GM12878 (cell line): ENCODE measurements at regions not wholly inside any gene's neighbourhood (a gene's known extent, or its start where the extent isn't known, plus 50 kb on each side); places are given as distances from the start of the nearest gene placed in this dataset.

Source experiments
- ATAC-seq: fragments of 200-7000 bp; cut with Tn5 transposase; 3 replicates; pipeline ENCODE4 v1.9.1; 2020; ENCODE audit warnings: mild to moderate bottlenecking, moderate library complexity
- BruUV-seq: library from RNA; stranded (reverse); fragments of 400-500 nt; replicated peaks from 2 replicates; lab custom pipeline; 2021; lab: Mats Ljungman, UMichigan
- CTCF ChIA-PET: fragments of 300-600 bp; sonication (Branson Sonifier 250); formaldehyde crosslinking; extraction: SDS; loops from one replicate; lab custom pipeline; 2021; ENCODE audit warnings: inconsistent platforms; lab: Yijun Ruan, JAX
- POLR2A ChIA-PET: fragments of 350-600 bp; formaldehyde crosslinking; extraction: SDS; loops from one replicate; lab custom pipeline; 2021; ENCODE audit warnings: inconsistent platforms; lab: Charles Lee
- RAD21 ChIA-PET: fragments of 300-600 bp; sonication (Branson Sonifier 250); formaldehyde crosslinking; loops from one replicate; lab custom pipeline; 2023; ENCODE audit warnings: antibody characterized with exemption; ENCODE audit not compliant: unreplicated experiment; lab: Charles Lee
- SMC1A ChIA-PET: fragments of 300-600 bp; sonication (Branson Sonifier 250); formaldehyde crosslinking; loops from one replicate; lab custom pipeline; 2023; ENCODE audit not compliant: unreplicated experiment, uncharacterized antibody; lab: Charles Lee
- DNase-seq: peaks from one replicate; pipeline ENCODE4 v3.0.0-alpha.2; 2011; ENCODE audit warnings: low read depth, low spot score
- FAIRE-seq: peaks from 3 replicates; lab custom pipeline; 2011; peaks lifted over from hg19 to GRCh38; lab: Jason Lieb, UNC
- H2AFZ ChIP-seq: 2 replicates; pipeline ENCODE4 v1.6.0; 2011; ENCODE audit warnings: low read depth, low read length, control low read depth; ENCODE audit not compliant: control insufficient read depth
- H3K27ac ChIP-seq: 2 replicates; pipeline ENCODE4 v1.5.1; 2011; ENCODE audit warnings: control low read depth; ENCODE audit not compliant: control insufficient read depth, insufficient read depth
- H3K27me3 ChIP-seq, 2 experiments: replicated peaks in 1 of 2; 2 replicates each; pipeline versions ENCODE4 v1.6.0 to v1.6.1; 2011; ENCODE audit warnings: low read length in 1 of 2; ENCODE audit not compliant: control insufficient read depth in 2 of 2, insufficient read depth in 2 of 2
- H3K36me3 ChIP-seq, 2 experiments: 2 replicates each; pipeline ENCODE4 v1.5.1; 2011; ENCODE audit warnings: low read length in 1 of 2; ENCODE audit not compliant: control insufficient read depth in 2 of 2, insufficient read depth in 2 of 2
- H3K4me1 ChIP-seq: 2 replicates; pipeline ENCODE4 v1.6.1; 2011; ENCODE audit warnings: mild to moderate bottlenecking, low read length, moderate library complexity, mixed read lengths; ENCODE audit not compliant: control insufficient read depth, insufficient read depth
- H3K4me2 ChIP-seq: 2 replicates; pipeline ENCODE4 v1.6.0; 2011; ENCODE audit warnings: control low read depth; ENCODE audit not compliant: control insufficient read depth, insufficient read depth
- H3K4me3 ChIP-seq: fragments of 200-600 bp; sonication (generic); 2 replicates; pipeline ENCODE4 v1.5.1; 2016
- H3K79me2 ChIP-seq: 2 replicates; pipeline ENCODE4 v1.6.0; 2011; ENCODE audit warnings: low read length; ENCODE audit not compliant: control insufficient read depth, insufficient read depth
- H3K9ac ChIP-seq: 2 replicates; pipeline ENCODE4 v1.8.0; 2011; ENCODE audit warnings: low read length, control low read depth, mixed read lengths; ENCODE audit not compliant: control insufficient read depth, insufficient read depth
- H3K9me3 ChIP-seq: replicated peaks from 3 replicates; pipeline ENCODE4 v1.5.1; 2011; ENCODE audit warnings: mild to moderate bottlenecking, low read length; ENCODE audit not compliant: control insufficient read depth, insufficient read depth
- H4K20me1 ChIP-seq: 2 replicates; pipeline ENCODE4 v1.6.0; 2011; ENCODE audit not compliant: control insufficient read depth, insufficient read depth
- CBX3 ChIP-seq: fragments of 200-600 bp; sonication (generic); IDR thresholded peaks from 2 replicates; pipeline ENCODE4 v1.6.1; 2016; ENCODE audit warnings: low read depth, borderline replicate concordance
- CREM ChIP-seq: IDR thresholded peaks from 2 replicates; pipeline ENCODE4 v1.6.1; 2014; ENCODE audit warnings: antibody characterized with exemption, low read depth
- ESRRA ChIP-seq: IDR thresholded peaks from 2 replicates; pipeline ENCODE4 v1.6.1; 2012; ENCODE audit warnings: mild to moderate bottlenecking, low read length, improper control_type of control experiment
- MTA2 ChIP-seq: fragments of 450-650 bp; IDR thresholded peaks from 2 replicates; pipeline ENCODE4 v1.6.1; 2016; ENCODE audit warnings: low read depth, mild to moderate bottlenecking, moderate library complexity
- NFYA ChIP-seq: IDR thresholded peaks from 2 replicates; pipeline ENCODE4 v1.6.1; 2011; ENCODE audit warnings: low read depth, mild to moderate bottlenecking, low read length, improper control_type of control experiment, borderline replicate concordance
- PAX5 ChIP-seq: IDR thresholded peaks from 2 replicates; pipeline ENCODE4 v1.6.1; 2011; ENCODE audit warnings: low read depth, low read length, borderline replicate concordance
- RCOR1 ChIP-seq: conservative IDR thresholded peaks from 2 replicates; pipeline ENCODE4 v1.6.1; 2012; ENCODE audit warnings: low read depth, low read length, improper control_type of control experiment
- RELA ChIP-seq: fragments of 450-650 bp; IDR thresholded peaks from 2 replicates; pipeline ENCODE4 v1.8.0; 2014; ENCODE audit warnings: borderline replicate concordance; ENCODE audit not compliant: partially characterized antibody
- SMARCA5 ChIP-seq: fragments of 450-650 bp; IDR thresholded peaks from 2 replicates; pipeline ENCODE4 v1.6.1; 2017; ENCODE audit warnings: mild to moderate bottlenecking
- TARDBP ChIP-seq: IDR thresholded peaks from 2 replicates; pipeline ENCODE4 v1.6.1; 2016; ENCODE audit warnings: borderline replicate concordance
- ZNF274 ChIP-seq: IDR thresholded peaks from one replicate; pipeline ENCODE4 v1.8.0; 2011; ENCODE audit not compliant: insufficient read length, insufficient read depth
- WGBS: methylation state at CpG from one replicate; pipeline ENCODE4 v1.1.6; 2016; ENCODE audit warnings: low lambda C conversion rate; ENCODE audit not compliant: insufficient replicate concordance, insufficient coverage; ENCODE audit errors: missing lambda C conversion rate; 5-methylcytosine and 5-hydroxymethylcytosine counted together
- in situ Hi-C: fragments of 300-500 bp; cut with MboI; formaldehyde crosslinking; loops from 9 replicates; pipeline ENCODE4 v1.14.3; 2018; ENCODE audit warnings: mixed read lengths
- intact Hi-C: fragments of 100-400 bp; cut with micrococcal nuclease; formaldehyde crosslinking; loops from one replicate; pipeline ENCODE4 v1.14.2; 2022; ENCODE audit not compliant: unreplicated experiment
- TF ChIP-seq, protein P1 (sequence below): fragments of 150-350 bp; IDR thresholded peaks from 2 replicates; pipeline ENCODE4 v1.6.1; 2016; ENCODE audit warnings: low read depth, low read length
- TF ChIP-seq, protein P2 (sequence below): fragments of 150-350 bp; IDR thresholded peaks from 2 replicates; pipeline ENCODE4 v1.6.1; 2014; ENCODE audit warnings: mild to moderate bottlenecking, low read depth, low read length
- TF ChIP-seq, protein P3 (sequence below): fragments of 450-650 bp; IDR thresholded peaks from 2 replicates; pipeline ENCODE4 v1.6.1; 2018; ENCODE audit warnings: borderline replicate concordance, mild to moderate bottlenecking; ENCODE audit not compliant: partially characterized antibody

DNA sequence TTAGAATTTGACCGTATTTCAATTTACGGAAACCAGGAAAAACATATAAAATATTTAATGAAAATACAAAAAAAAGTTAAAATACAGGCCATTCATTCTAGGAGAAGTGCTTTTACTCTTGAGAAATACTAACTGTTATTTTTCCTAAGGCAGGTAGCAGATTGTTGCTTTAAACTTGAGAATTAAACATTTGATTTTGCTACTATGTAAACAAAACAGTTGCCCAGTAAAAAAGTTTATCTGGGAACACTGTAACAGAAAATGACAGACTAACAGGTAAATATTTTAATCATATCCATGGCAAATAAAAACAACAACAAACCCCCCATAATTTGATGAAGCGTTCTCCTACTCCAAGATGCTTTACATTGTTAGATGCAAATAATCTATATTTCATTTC, 350.5 kb downstream of the CRPPA start:
- in situ Hi-C loops: loop anchor here (5.0 to 25.0 kb wide), 2 partner anchors 759 to 1359 kb away; no protein-coding TSS in a partner anchor
- ChIA-PET CTCF (interaction anchor here (0.7 to 1.6 kb wide), 7 partner anchors 9 to 1349 kb away, joined by 3 to 4 read pairs (median 3); no protein-coding TSS in a partner anchor), SMC1A (interaction anchor here (0.7 to 1.0 kb wide), 2 partner anchors 743 to 1203 kb away, joined by 3 read pairs; no protein-coding TSS in a partner anchor)

More for the DNA sequence above, 350.5 kb downstream of the CRPPA start:
- H3K4me3 ChIP-seq: no peak overlapping the region
- H2AFZ ChIP-seq: no peak overlapping the region
- no peak for DNase-seq
- H4K20me1 ChIP-seq: no peaks in the 10 kb centered on the region
- intact Hi-C loops: loop anchor here (1.0 to 10.0 kb wide), 4 partner anchors 349 to 1356 kb away; no protein-coding TSS in a partner anchor
- no peak for ATAC-seq
- no TSS peak for BruUV-seq
- RAD21 ChIA-PET: no interaction called here
- no peak overlapping the region for H3K4me2 ChIP-seq
- 55% methylated on average over 3 of the region's 3 CpGs for WGBS
- no peaks in the 10 kb centered on the region for H3K36me3 ChIP-seq
- FAIRE-seq: no peak
- no peaks in the 10 kb centered on the region for H3K79me2 ChIP-seq
- TF ChIP-seq CBX3 (no peak), RCOR1 (no peak), CREM (no peak), NFYA (no peak), RELA (no peak), MTA2 (no peak), PAX5 (no peak), ESRRA (no peak), TARDBP (no peak), ZNF274 (no peak), SMARCA5 (no peak)
- TF ChIP-seq, protein P1, sequence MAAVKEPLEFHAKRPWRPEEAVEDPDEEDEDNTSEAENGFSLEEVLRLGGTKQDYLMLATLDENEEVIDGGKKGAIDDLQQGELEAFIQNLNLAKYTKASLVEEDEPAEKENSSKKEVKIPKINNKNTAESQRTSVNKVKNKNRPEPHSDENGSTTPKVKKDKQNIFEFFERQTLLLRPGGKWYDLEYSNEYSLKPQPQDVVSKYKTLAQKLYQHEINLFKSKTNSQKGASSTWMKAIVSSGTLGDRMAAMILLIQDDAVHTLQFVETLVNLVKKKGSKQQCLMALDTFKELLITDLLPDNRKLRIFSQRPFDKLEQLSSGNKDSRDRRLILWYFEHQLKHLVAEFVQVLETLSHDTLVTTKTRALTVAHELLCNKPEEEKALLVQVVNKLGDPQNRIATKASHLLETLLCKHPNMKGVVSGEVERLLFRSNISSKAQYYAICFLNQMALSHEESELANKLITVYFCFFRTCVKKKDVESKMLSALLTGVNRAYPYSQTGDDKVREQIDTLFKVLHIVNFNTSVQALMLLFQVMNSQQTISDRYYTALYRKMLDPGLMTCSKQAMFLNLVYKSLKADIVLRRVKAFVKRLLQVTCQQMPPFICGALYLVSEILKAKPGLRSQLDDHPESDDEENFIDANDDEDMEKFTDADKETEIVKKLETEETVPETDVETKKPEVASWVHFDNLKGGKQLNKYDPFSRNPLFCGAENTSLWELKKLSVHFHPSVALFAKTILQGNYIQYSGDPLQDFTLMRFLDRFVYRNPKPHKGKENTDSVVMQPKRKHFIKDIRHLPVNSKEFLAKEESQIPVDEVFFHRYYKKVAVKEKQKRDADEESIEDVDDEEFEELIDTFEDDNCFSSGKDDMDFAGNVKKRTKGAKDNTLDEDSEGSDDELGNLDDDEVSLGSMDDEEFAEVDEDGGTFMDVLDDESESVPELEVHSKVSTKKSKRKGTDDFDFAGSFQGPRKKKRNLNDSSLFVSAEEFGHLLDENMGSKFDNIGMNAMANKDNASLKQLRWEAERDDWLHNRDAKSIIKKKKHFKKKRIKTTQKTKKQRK: no peak
- TF ChIP-seq, protein P2, sequence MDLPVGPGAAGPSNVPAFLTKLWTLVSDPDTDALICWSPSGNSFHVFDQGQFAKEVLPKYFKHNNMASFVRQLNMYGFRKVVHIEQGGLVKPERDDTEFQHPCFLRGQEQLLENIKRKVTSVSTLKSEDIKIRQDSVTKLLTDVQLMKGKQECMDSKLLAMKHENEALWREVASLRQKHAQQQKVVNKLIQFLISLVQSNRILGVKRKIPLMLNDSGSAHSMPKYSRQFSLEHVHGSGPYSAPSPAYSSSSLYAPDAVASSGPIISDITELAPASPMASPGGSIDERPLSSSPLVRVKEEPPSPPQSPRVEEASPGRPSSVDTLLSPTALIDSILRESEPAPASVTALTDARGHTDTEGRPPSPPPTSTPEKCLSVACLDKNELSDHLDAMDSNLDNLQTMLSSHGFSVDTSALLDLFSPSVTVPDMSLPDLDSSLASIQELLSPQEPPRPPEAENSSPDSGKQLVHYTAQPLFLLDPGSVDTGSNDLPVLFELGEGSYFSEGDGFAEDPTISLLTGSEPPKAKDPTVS: no peak
- TF ChIP-seq, protein P3, sequence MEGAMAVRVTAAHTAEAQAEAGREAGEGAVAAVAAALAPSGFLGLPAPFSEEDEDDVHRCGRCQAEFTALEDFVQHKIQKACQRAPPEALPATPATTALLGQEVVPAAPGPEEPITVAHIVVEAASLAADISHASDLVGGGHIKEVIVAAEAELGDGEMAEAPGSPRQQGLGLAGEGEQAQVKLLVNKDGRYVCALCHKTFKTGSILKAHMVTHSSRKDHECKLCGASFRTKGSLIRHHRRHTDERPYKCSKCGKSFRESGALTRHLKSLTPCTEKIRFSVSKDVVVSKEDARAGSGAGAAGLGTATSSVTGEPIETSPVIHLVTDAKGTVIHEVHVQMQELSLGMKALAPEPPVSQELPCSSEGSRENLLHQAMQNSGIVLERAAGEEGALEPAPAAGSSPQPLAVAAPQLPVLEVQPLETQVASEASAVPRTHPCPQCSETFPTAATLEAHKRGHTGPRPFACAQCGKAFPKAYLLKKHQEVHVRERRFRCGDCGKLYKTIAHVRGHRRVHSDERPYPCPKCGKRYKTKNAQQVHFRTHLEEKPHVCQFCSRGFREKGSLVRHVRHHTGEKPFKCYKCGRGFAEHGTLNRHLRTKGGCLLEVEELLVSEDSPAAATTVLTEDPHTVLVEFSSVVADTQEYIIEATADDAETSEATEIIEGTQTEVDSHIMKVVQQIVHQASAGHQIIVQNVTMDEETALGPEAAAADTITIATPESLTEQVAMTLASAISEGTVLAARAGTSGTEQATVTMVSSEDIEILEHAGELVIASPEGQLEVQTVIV: no peak
- no peaks in the 10 kb centered on the region for H3K27me3 ChIP-seq
- POLR2A ChIA-PET: no interaction called here
- H3K4me1 ChIP-seq: no peaks in the 10 kb centered on the region
- no peaks in the 10 kb centered on the region for H3K9me3 ChIP-seq
- H3K9ac ChIP-seq: no peak overlapping the region
- no peak overlapping the region for H3K27ac ChIP-seq
